NCI-H2227 (cell line): ENCODE measurements at regions not wholly inside any gene's neighbourhood (a gene's known extent, or its start where the extent isn't known, plus 50 kb on each side); places are given as distances from the start of the nearest gene placed in this dataset.

Source experiments
- DNase-seq: peaks from one replicate; lab custom pipeline; 2025; ENCODE audit not compliant: unreplicated experiment; lab: John Stamatoyannopoulos, UW

- DNase-seq: peak; percentile 77
Measured at GRCh38 chr7:12456506-12456905, 52.8 kb upstream of the VWDE start.

GRCh38 chr7:12458520-12459131 lies 55.0 kb upstream of the VWDE start:
- peak; percentile 66 for DNase-seq

- no peak for DNase-seq
Measured at GRCh38 chr7:12467837-12468236, 64.2 kb upstream of the VWDE start.

- DNase-seq: no peak
Measured at GRCh38 chr7:12469568-12469967, 65.9 kb upstream of the VWDE start.

GRCh38 chr7:12470930-12471329 lies 67.3 kb upstream of the VWDE start:
- no peak for DNase-seq

- DNase-seq: no peak
Measured at GRCh38 chr7:12474035-12474434, 70.4 kb upstream of the VWDE start.

GRCh38 chr7:12475362-12476063 lies 71.8 kb upstream of the VWDE start:
- DNase-seq: no peak

- DNase-seq: no peak
Measured at GRCh38 chr7:12477620-12478019, 74.0 kb upstream of the VWDE start.

GRCh38 chr7:12481722-12482121 lies 78.1 kb upstream of the VWDE start:
- DNase-seq: no peak

GRCh38 chr7:12485845-12486244 lies 82.2 kb upstream of the VWDE start:
- DNase-seq: no peak

- no peak for DNase-seq
Measured at GRCh38 chr7:12488341-12488740, 82.2 kb upstream of the SCIN start.

- DNase-seq: peak; percentile 36
Measured at GRCh38 chr7:12490107-12490688, 80.3 kb upstream of the SCIN start.

GRCh38 chr7:12490940-12491339 lies 79.6 kb upstream of the SCIN start:
- no peak for DNase-seq

- no peak for DNase-seq
Measured at GRCh38 chr7:12491526-12491925, 79.0 kb upstream of the SCIN start.

- DNase-seq: no peak
Measured at GRCh38 chr7:12493407-12493806, 77.1 kb upstream of the SCIN start.

GRCh38 chr7:12493863-12494686 lies 76.4 kb upstream of the SCIN start:
- DNase-seq: no peak

- no peak for DNase-seq
Measured at GRCh38 chr7:12494687-12495024, 75.9 kb upstream of the SCIN start.

- DNase-seq: peak; percentile 68
Measured at GRCh38 chr7:12496901-12497674, 73.4 kb upstream of the SCIN start.

- DNase-seq: no peak
Measured at GRCh38 chr7:12504149-12504548, 66.4 kb upstream of the SCIN start.

- no peak for DNase-seq
Measured at GRCh38 chr7:12508005-12508404, 62.5 kb upstream of the SCIN start.

GRCh38 chr7:12508554-12508953 lies 62.0 kb upstream of the SCIN start:
- no peak for DNase-seq
